GM18505 (cell line): ENCODE measurements at regions not wholly inside any gene's neighbourhood (a gene's known extent, or its start where the extent isn't known, plus 50 kb on each side); places are given as distances from the start of the nearest gene placed in this dataset.
A peak's percentile ranks its signal among the peaks of the same experiment; 100 is the strongest.

Experiments used
- ATAC-seq: cut with Tn5 transposase; IDR thresholded peaks from one replicate; pipeline ENCODE4 v1.9.1; 2021; ENCODE audit not compliant: unreplicated experiment
- POLR2A ChIP-seq: IDR thresholded peaks from 4 replicates; pipeline ENCODE4 v1.6.1; 2011; ENCODE audit warnings: borderline replicate concordance; ENCODE audit not compliant: insufficient read depth, insufficient read length; ENCODE audit errors: extremely low read depth

DNA sequence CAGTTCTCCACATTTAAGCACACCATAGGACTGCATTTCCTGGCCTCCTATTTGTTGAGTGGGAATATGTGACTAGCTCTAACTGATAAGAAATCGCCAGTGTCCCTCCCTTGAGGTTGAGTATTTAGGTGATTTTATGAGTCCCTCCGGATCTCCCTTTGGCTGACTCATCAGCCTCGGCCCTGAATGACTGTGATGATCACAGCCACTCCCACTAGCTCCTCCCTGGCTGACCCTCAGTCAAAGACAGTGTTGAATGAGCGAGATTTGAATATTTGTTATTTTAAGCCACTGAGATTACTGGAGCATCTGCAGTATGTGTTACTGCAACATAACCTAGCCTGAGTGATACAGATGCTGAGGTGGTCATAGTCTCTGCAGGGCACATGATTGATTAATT is 515.3 kb downstream of the EPHB1 start:
- peak; percentile 51 for ATAC-seq
- no peak for TF ChIP-seq POLR2A

DNA sequence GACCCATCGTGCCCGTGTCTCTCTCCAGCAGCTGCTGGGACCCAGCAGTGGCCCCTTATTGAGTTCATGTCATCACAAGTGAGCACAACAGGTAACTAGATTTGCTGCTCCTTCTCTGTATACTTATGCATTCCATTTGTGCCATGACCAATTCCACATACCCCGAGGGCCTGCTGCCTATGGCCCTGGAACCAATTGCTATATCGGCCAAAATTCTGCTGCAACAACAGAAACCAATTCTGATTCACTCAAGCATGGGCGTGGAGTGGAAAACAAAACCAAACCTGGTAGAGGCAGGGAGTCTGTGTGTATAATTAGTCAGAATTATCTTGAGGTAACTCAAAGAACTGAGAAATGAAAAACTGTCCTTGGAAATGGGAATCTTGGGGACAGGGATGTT is 516.6 kb downstream of the EPHB1 start:
- no peak for TF ChIP-seq POLR2A
- no peak for ATAC-seq

DNA sequence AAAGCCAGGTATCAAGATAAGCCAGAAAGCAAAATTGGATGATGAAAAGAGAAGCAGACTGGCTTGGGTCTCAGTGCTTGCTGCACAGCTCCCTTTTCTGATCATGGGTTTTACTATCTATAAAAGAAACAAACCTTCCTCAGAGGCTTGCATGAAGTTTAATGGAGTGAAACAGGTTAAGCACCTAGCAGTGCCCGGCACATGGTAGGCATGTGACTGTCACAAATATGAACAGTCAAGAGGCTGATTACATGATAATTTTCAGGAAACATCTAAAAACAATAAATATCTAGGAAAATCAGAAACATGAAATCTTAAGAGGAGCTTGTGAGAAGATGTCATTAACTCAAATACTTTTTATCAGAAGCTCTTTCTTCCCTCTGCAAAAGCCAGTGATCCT is 519.2 kb downstream of the EPHB1 start:
- no peak for TF ChIP-seq POLR2A
- ATAC-seq: no peak

DNA sequence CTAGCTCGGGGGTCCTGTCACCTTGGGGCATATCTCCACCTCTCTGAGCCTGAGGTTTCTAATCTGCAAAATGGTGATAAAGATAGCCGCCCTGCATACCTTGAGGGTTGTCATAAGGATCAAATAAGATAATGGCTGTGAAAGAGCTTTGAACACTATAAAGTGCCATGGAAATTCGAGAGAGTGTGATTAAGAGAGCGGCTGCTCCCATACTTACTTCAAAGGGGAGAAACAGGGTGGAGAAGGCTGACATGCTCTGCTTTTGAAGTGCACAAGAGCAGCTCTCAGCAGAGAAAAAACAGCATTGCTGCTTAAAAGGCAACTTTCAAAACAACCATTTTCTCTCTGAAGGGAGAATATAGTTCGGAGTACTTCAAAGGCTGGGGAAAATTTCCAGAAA is 529.2 kb downstream of the EPHB1 start:
- no peak for TF ChIP-seq POLR2A
- no peak for ATAC-seq

DNA sequence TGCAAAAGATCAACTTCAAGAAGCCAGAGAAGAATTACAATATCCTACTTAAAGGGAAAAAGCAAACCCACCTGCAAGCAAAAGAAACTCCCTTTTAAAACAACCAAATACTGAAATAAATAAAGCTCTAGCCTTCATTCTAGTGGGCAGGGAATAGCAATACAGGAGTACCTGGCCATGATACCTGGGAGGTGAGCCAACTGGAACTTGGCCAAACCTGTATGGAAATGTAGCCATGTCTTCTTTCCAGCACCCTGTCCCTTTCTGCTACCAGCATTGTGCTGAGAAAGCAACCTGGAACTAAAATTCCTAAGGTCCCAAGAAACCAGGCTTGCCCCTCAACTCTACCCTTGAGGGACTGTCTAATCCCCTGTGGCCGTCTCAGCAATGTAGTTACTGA is 530.0 kb downstream of the EPHB1 start:
- no peak for TF ChIP-seq POLR2A
- no peak for ATAC-seq

DNA sequence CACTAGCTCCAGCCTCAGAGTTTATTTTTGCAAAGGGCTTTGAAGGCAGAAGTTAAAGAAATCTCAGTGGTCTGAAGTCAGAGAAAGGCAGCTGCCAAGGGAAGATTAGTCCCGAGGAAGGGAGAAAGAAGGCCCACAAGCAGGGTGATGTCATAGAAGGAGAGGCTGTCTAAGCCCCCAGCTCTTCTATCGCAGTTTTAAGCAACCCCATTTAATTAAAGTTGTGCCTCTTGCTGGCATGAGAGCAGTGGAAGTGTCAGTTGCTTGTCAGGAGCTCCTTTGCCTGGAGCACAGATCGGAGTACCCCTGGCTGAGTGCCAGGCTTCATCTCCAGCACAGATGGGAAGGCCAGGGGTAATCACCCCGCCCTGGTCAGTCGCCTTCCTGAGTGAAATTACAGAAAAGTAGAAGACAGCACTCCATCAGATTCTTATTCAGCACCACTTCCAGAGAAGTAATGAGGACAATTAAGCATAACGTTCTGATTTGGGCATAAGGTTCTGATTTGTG is 530.7 kb downstream of the EPHB1 start:
- TF ChIP-seq POLR2A: no peak
- no peak for ATAC-seq

DNA sequence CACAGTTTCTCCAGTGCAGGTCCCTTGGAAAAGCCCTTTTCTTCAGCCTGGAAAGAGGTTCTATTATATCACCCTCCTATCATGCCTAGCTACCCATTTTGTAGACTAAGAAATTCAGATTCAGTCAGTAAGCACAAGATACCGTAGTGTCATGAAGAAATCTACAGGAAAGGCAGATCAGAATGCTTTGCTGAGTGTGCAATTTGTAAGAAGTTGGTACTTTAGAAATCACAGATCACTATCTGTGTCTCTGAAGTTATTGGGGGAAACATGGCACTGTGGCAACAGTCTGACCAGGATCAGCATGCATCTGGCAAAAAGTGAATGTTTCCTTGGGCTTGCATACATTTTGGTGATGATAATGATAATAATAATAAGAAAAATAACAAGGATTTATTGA is 531.8 kb downstream of the EPHB1 start:
- TF ChIP-seq POLR2A: no peak
- ATAC-seq: no peak

DNA sequence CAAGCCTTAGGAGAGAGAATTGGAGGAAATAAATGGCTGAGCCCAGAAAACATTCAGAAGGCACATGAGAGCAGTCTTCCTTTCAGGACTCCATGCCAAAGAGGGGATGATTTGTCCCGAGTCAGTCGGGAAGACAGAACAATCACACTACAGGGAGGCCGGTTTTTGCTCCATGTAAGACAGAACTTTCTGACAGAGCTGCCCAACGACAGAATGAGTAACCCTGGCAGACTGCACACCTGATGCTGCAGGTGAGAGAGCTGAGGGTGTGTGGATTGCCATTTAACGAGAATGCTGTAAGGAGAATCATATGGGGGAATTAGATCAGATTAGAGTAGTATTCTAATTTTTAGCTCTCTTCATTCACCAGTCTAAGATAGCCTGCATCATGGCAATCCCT is 533.0 kb downstream of the EPHB1 start:
- no peak for TF ChIP-seq POLR2A
- ATAC-seq: no peak

DNA sequence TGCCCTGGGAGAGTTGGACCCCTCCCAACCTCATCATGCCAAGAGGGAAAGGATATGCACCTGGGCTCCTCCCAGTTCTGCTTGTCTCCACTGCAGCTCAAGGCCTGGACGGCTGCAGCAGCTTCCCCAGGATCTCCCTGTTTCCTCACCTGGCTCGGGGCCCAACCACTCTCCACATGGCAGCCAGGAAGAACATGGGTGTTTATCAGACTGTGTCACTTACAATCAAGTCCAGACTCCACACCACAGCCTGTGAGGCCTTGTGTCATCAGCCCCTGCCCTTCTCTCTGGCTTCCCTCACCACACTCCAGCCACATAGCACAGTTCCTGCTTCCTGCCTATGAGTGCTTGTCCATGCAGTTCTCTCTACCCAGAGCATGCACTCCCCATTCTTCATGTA is 534.4 kb downstream of the EPHB1 start:
- no peak for TF ChIP-seq POLR2A
- no peak for ATAC-seq

DNA sequence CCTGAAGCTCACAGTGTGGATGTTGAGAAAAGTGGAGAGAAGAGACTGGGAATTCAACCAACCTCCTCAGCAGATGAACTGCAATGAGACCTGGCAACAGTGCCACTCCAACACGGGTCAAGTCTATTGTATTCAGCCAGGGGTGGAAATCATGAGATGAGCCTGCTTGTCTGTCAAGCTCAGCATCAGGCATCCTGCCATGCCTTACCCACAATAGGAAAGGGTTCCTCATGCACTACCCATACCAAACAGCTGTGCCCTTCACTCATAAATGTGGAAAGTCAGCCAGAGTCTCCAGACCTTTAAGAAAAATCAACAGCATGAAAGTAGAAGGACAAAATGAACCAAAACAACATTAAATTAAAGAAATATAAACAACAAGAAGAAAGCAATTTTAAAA is 542.1 kb downstream of the EPHB1 start:
- ATAC-seq: no peak
- TF ChIP-seq POLR2A: no peak

DNA sequence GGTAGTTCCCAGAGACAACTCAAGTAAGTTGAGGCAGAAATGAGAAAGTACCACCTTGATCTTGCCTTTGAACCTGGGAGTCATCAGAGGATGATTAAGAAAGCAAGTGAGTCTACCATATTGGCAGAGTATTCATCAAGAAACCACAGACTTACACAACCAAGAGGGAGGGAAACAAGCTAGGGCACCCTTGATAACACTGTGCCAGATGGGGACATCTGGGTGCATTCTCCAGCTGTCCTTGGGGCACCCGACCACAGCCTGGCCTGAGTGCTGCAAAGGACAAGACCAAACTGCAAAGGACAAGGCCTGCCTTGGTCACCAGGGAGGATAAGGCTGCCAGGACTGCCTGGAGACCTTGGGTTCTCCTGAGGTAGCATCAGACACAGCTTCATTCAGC is 553.6 kb downstream of the EPHB1 start:
- ATAC-seq: no peak
- no peak for TF ChIP-seq POLR2A

DNA sequence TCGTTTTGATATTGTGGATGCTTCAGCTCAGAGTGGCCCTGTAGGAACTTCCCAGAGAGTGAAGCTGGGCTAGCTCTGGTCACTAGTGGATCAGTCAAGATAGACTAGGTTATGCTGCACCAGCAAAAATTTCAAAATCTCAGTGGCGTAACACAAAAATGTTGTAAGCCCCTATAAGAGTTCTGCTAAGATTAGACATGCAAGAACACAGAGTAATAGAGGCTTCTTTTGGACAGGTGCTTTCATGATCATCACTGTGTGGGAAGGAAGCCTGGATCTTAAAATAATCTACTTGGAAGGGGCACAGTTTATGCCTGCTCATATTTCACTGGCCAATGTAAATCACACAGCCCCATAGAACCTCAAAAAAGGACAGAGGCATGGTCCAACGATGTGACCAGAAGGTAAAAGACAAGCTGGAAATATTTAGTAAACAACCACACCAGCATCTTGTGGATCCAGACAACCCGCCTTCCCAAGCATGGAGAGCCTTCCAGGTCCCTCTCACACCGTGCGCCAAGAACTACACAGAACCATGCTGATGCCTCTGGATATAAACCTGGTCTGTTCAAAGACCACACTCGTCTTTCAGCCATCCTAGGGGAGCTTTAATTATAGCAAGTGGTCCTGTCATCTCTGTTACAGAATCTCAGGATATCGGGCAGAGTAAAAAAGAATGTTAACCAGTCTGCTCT is 554.3 kb downstream of the EPHB1 start:
- no peak for TF ChIP-seq POLR2A

DNA sequence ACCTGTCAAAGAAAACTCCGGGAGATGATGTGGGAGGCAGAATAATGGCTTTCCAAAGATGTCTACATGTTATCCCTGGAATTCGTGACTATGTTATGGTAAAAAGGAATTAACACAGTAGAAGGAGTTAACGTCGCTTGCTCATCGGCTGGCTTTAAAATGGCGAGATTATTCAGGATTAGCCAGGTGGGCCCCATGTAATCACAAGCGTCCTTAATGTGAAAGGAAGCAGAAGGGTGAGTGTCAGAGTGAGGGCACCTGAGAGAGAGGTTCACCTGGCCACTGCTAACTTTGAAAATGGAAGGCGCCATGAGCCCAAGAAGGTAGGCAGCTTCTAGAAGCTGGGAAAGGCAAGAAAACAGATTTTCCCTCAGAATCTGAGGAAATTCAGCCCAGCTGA is 557.2 kb downstream of the EPHB1 start:
- no peak for ATAC-seq
- TF ChIP-seq POLR2A: no peak

More for the DNA sequence above, 554.3 kb downstream of the EPHB1 start:
- no peak for ATAC-seq

DNA sequence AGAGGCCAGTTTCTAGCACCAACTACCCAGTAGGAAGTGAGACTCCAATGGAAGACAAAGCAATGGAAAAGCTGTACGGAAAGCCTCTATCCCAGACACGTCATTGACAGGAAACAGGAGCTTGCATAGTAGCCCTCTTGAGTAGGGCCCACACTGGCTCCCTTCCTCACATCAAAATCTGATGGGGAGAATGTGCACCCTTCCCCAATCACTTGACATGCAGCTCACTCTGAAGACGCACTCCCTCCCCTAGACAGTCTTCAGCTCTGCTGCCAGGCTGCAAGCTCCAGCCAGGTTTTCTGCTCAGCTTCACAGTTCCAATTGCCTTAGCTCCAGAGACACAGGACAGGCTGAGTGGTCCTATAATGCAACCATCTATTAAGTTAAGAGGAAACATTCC is 567.8 kb downstream of the EPHB1 start:
- no peak for ATAC-seq
- TF ChIP-seq POLR2A: no peak

DNA sequence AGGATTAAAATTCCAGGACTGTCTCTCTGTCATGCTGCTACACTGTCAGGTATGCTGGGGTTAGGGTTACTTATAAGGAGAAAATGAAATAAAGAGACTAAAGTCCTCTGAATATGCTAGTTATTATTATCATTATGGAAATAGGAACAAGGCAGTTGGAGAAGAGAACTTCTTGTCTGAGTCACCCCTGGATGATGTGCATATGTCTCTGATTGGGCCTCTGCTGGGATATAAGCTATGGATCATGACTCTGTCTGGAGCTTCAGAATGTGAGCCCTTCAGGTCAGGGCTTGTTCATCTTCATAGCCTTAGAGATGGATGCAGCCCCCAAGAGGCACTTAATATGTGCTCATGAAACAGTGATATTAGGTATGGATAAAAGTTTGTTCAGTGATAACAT is 569.6 kb downstream of the EPHB1 start:
- no peak for ATAC-seq
- no peak for TF ChIP-seq POLR2A
